ENCODE measurements at regions not wholly inside any gene's neighbourhood (a gene's known extent, or its start where the extent isn't known, plus 50 kb on each side); places are given as distances from the start of the nearest gene placed in this dataset.

DNA sequence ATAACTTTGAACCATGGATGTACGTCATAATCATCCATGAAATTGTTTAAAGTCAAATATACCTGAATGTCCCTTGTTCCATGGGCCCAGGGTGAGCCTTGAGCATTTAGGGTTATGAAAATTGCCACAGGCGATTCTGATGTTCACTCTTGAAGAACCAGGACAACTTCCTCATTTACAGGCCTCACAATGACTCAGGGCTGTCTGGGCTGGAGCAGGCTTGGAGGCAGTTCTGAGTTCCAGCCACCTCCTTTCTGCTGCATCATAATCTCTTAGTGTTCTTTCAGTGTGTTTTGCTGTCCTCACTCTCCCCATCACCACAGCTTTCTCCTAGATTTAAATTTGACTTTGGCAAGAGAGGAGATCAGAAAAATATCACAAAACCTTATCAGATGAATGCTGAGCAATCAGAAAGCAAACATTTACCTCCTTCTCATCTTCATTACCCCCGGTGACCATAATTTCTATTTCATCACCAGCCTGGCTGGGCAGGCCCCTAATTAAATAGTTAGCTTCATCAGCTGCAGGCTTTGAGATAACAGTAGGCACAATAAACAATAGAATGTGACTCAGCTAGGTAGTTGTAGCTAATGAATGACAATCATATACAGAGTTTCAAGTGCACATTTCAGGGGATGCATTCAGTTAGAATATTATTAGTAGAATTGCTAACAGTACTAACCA, 571.0 kb downstream of the SH2D4B start:
- DNase-seq (ENCODE audit: low read depth), result peak; percentile 69
- no peak overlapping the region for H3K4me3 ChIP-seq (ENCODE audit: low read depth, low read length)
- TF ChIP-seq, protein P1, sequence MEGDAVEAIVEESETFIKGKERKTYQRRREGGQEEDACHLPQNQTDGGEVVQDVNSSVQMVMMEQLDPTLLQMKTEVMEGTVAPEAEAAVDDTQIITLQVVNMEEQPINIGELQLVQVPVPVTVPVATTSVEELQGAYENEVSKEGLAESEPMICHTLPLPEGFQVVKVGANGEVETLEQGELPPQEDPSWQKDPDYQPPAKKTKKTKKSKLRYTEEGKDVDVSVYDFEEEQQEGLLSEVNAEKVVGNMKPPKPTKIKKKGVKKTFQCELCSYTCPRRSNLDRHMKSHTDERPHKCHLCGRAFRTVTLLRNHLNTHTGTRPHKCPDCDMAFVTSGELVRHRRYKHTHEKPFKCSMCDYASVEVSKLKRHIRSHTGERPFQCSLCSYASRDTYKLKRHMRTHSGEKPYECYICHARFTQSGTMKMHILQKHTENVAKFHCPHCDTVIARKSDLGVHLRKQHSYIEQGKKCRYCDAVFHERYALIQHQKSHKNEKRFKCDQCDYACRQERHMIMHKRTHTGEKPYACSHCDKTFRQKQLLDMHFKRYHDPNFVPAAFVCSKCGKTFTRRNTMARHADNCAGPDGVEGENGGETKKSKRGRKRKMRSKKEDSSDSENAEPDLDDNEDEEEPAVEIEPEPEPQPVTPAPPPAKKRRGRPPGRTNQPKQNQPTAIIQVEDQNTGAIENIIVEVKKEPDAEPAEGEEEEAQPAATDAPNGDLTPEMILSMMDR (IDR thresholded peaks at IDR 0.05; ENCODE audit: low read depth, low read length), result no peak
- TF ChIP-seq MYC (IDR thresholded peaks at IDR 0.05; ENCODE audit: low read depth, low read length), result no peak
- TF ChIP-seq, protein P2, sequence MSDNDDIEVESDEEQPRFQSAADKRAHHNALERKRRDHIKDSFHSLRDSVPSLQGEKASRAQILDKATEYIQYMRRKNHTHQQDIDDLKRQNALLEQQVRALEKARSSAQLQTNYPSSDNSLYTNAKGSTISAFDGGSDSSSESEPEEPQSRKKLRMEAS (IDR thresholded peaks at IDR 0.05; ENCODE audit: low read depth, low read length), result no peak
- no peak for TF ChIP-seq POLR2A (IDR thresholded peaks at IDR 0.05; ENCODE audit: extremely low read depth, insufficient read length)

DNA sequence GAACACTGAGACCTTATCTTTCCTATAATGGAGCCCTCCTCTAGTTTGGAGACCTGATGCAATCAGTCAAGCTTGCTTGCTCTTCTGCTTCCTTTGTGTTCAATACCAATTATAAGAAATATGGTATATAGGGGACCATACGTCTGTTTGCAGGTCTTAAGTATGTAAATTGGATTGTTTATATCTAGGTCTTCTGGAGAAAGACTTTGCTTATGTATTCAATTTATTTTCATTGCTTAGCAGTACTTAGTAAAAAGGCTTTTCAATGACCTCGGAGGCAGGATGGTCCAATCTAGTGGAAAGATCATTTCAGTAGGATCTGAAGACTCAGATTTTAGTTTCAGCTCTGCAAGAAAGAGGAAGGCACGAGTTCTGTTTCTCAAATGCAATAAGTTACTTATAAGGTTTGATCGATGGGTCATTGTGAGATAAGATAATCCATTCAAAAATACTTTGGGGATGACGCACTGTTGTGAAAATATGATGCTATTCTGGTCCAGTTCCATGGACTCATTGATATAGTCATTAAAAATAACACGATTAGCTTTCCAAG, 571.6 kb downstream of the SH2D4B start:
- TF ChIP-seq, protein P2 (IDR thresholded peaks at IDR 0.05; ENCODE audit: low read depth, low read length), result no peak
- TF ChIP-seq MYC (IDR thresholded peaks at IDR 0.05; ENCODE audit: low read depth, low read length) (no peak), POLR2A (IDR thresholded peaks at IDR 0.05; ENCODE audit: extremely low read depth, insufficient read length) (no peak)
- TF ChIP-seq, protein P1 (IDR thresholded peaks at IDR 0.05; ENCODE audit: low read depth, low read length), result no peak
- no peak overlapping the region for H3K4me3 ChIP-seq (ENCODE audit: low read depth, low read length)
- DNase-seq (ENCODE audit: low read depth), result no peak

DNA sequence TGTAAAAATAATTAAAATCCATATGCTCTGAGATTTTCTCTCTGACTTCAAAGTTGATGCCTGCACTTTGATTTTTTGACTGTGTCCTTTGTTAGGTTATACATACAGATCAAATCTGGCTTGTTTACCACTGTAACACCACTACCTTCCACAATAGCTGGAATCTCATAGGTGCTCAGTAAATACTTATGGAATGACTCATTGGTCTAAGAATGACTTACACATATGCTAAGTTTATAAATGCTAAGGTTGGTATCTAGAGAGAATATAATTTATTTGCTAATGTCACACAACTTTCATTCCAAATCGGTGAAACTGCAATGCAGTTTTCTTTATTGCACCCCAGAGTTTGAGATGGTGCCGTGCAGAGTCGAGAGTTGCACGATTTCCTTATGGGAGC, 578.5 kb downstream of the SH2D4B start:
- DNase-seq (ENCODE audit: low read depth), result no peak
- TF ChIP-seq POLR2A (IDR thresholded peaks at IDR 0.05; ENCODE audit: extremely low read depth, insufficient read length) (no peak), MYC (IDR thresholded peaks at IDR 0.05; ENCODE audit: low read depth, low read length) (no peak)
- TF ChIP-seq, protein P1 (IDR thresholded peaks at IDR 0.05; ENCODE audit: low read depth, low read length), result no peak
- TF ChIP-seq, protein P2 (IDR thresholded peaks at IDR 0.05; ENCODE audit: low read depth, low read length), result no peak
- no peak overlapping the region for H3K4me3 ChIP-seq (ENCODE audit: low read depth, low read length)

DNA sequence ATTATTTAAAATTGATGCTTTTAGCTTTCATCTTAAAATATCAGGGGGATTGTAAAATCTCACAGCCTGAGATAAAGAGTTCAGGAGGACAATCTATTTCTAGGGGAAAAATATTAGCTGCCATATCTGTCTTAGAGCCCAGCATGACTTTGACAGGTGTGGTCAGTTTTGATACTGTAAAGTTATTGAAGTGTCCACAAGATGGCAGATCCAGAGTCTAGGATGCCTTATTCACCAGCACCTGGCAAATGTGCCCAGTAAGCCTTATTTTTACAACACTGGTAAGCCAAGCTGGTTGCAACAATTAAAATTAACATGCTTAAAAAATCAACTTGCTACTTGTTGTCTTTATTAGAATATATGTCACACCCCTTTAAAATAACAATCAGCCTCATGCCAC, 579.3 kb downstream of the SH2D4B start:
- TF ChIP-seq, protein P2 (IDR thresholded peaks at IDR 0.05; ENCODE audit: low read depth, low read length), result no peak
- TF ChIP-seq POLR2A (IDR thresholded peaks at IDR 0.05; ENCODE audit: extremely low read depth, insufficient read length), result no peak
- no peak for TF ChIP-seq MYC (IDR thresholded peaks at IDR 0.05; ENCODE audit: low read depth, low read length)
- TF ChIP-seq, protein P1 (IDR thresholded peaks at IDR 0.05; ENCODE audit: low read depth, low read length), result no peak
- DNase-seq (ENCODE audit: low read depth), result no peak
- H3K4me3 ChIP-seq (ENCODE audit: low read depth, low read length), result no peak overlapping the region

DNA sequence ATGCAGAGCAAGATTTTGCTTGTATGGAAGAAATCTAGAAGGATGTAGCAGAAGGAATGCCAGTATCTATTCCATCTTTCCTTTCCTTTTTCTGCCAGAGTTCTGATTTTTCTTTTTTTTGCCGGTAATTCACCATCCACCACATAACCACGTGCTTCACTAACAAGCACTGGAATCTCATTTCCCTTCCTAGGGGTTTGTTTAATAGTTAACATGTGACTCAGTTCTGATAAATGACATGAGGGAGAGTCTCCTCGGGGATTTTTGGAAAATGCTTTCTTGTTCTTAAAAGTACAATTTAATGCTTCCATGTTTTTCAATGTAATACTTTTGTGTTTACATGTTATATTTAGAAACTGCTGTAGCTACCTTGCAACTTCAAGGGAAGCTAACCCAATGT, 590.2 kb downstream of the SH2D4B start:
- TF ChIP-seq, protein P2 (IDR thresholded peaks at IDR 0.05; ENCODE audit: low read depth, low read length), result peak; percentile 50
- no peak for TF ChIP-seq POLR2A (IDR thresholded peaks at IDR 0.05; ENCODE audit: extremely low read depth, insufficient read length)
- H3K4me3 ChIP-seq (ENCODE audit: low read depth, low read length), result no peak overlapping the region
- no peak for DNase-seq (ENCODE audit: low read depth)

DNA sequence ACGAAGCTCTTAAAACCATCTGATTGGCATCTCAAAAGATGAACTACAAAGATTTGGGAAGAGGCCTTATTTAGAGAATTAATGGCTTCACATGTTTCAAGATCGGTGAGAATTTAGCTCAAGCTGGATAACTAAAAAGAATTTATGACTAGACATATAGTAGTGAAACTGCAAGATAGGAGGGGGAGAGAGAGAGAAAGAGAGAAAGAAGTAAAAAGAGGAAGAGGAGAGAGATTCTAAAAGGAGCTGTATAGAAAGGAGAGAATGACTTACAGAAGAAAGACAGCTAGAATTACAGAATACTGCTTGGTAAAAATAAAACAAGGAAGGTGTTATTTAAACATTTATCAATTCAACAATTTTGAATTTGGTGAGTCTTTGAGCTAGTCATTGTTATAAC, 592.3 kb downstream of the SH2D4B start:
- DNase-seq (ENCODE audit: low read depth), result no peak
- H3K4me3 ChIP-seq (ENCODE audit: low read depth, low read length), result no peak overlapping the region
- TF ChIP-seq, protein P2 (IDR thresholded peaks at IDR 0.05; ENCODE audit: low read depth, low read length), result no peak
- TF ChIP-seq POLR2A (IDR thresholded peaks at IDR 0.05; ENCODE audit: extremely low read depth, insufficient read length) (no peak), MYC (IDR thresholded peaks at IDR 0.05; ENCODE audit: low read depth, low read length) (no peak)
- TF ChIP-seq, protein P1 (IDR thresholded peaks at IDR 0.05; ENCODE audit: low read depth, low read length), result no peak
